LHCN-M2 (cell line): ENCODE measurements at regions not wholly inside any gene's neighbourhood (a gene's known extent, or its start where the extent isn't known, plus 50 kb on each side); places are given as distances from the start of the nearest gene placed in this dataset.
"Not testable (repeated sequence)": the region's sequence is repeated elsewhere in the genome, so short reads cannot be mapped to it uniquely, and the experiment has no call there.

Source experiments
- DNase-seq: peaks from one replicate; pipeline ENCODE4 v3.0.0-alpha.2; 2012; ENCODE audit warnings: low read depth

DNA sequence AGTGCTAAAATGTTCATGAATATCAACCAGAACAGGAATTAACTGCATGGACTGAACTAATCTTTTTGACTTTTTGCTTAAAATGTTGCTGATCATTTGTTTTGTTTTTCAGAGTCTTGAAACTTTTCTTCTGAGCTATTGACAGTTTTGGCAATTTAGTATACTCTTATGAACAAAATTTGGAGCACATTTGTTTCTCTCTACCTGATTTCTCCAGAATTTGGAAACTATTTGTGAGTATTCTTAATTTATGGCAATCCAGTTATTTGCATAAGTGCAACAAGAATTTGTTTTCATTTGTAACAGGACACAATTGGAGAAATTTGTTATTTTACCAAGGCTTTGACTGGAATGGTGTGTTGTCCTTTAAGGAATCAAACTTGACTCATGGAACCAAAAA, 107.4 kb downstream of the RTP4 start:
- DNase-seq = not testable (repeated sequence)

DNA sequence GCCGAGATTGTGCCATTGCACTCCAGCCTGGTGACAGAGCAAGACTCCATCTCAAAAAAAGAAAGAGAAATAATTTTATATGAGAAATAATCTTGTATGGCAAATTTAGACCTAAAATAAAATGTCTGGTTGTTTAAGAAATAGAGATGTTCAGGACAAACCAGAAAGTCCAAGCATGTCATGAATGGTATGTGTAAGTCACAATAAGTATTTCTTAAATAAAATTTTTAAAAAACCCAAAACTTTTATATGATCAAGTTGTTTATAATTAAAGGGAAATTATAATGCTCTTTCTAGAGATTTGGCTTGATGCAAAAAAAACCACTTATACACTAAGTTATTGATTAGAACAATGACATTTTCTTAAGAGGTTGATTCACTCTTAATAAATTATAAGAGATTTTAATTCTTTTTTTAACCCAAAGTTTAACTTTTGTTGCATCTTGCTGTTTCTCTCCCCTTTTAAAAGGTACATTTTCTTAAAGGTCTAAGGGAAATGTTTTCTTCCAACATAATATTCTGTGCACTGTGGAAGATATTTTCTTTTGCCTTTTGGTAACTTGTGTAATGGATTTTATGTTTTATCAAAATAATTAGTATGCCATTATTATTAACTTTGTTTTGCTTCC, 105.7 kb downstream of the RTP4 start:
- DNase-seq = peak; percentile 15

DNA sequence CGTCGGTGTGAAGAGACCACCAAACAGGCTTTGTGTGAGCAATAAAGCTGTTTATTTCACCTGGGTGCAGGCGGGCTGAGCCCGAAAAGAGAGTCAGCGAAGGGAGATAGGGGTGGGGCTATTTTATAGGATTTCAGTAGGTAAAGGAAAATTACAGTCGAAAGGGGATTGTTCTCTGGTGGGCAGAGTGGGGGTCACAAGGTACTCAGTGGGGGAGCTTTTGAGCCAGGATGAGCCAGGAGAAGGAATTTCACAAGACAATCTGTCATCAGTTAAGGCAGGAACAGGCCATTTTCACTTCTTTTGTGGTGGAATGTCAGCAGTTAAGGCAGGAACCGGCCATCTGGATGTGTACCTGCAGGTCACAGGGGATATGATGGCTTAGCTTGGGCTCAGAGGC, 98.1 kb downstream of the RTP4 start:
- not testable (repeated sequence) for DNase-seq

DNA sequence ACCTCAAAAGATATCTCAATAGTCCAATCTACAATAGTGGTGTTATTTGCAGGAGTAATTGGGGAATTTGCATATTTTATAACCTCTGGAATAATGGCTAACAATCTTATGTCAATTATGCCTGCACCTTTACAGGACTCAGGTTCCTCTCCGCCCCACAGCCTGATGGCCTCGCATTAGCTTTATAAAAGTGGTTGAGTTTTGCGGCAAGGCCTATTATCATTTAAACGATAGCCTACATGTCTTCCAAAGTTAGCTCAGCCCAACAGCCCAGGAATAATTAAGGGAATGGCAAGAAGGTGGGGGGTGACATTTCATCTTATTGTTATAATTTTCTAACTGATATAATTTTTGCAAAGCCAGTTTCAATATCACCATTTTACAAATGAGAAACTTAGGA, 97.3 kb downstream of the RTP4 start:
- DNase-seq = no peak

DNA sequence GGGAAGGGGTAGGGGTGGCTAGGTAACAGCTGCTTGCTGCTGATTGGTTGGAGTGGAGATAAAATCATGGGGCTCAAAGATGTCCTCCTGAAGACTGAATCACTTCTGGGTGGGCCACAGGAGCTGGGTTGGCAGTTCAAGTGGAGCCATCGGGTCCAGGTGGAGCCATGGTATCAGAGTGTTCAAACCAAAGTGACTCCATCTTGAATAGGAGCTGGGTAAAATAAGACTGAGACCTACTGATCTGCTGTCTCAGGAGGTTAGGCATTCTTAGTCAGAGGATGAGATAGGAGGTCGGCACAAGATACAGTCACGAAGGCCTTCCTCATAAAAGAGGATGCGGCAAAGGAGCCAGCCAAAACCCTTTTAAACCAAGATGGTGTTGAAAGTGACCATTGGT, 96.5 kb downstream of the RTP4 start:
- no peak for DNase-seq

DNA sequence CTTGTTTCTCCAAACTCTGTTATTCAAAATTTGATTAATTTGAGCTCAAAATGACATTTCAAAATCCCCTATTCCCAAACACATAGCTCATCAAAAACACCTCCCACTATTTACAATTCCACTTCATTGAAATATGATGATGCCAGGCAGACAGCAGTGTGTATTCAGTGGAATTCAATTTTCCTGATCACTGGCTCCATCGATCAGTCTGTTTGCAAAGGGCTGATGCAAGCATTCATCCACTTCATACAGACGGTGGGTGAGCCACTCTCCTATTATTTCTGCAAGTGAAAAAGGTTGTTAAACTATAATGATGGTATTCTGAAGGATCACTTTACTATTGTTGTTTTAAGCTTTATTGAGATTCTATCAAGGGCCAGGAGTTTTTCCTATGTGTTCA, 90.7 kb downstream of the RTP4 start:
- no peak for DNase-seq

DNA sequence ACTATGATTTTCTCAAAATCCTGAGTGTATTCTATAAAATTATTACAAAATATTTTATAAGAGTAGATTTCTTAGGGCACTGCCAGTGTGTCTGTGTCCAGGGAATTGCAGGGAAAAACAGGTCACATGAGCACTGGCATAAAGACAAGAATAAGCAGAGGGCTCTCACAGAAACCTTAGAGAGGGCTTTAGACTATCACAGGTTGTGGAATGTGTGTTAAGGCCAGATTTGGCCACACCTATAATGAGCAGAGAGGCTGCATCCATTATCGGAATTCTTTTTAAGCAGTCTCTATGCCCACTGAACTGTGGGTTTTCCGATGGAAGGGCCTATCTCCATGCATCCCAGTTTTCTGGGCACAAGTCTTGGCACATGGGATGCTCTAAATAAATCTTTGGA, 90.2 kb downstream of the RTP4 start:
- no peak for DNase-seq

DNA sequence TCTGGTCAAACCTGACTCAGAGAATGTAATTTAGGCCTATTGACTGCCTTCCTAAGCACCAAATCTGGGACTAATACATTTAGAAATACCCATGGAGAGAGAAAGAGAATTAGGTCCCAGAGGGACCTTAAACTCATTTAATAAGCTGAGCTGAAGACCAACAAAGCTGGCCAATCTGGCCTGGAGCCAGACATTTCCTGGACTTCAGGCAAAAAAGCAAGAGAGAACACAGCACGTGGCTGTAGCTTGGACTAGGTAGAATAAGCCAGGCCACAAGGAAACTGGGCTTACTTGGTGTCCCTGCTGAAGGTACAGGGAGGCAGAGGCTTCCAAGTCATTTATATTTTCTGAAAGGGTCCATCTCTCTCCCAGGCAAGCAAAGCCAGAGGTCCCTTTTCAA, 88.1 kb downstream of the RTP4 start:
- no peak for DNase-seq

DNA sequence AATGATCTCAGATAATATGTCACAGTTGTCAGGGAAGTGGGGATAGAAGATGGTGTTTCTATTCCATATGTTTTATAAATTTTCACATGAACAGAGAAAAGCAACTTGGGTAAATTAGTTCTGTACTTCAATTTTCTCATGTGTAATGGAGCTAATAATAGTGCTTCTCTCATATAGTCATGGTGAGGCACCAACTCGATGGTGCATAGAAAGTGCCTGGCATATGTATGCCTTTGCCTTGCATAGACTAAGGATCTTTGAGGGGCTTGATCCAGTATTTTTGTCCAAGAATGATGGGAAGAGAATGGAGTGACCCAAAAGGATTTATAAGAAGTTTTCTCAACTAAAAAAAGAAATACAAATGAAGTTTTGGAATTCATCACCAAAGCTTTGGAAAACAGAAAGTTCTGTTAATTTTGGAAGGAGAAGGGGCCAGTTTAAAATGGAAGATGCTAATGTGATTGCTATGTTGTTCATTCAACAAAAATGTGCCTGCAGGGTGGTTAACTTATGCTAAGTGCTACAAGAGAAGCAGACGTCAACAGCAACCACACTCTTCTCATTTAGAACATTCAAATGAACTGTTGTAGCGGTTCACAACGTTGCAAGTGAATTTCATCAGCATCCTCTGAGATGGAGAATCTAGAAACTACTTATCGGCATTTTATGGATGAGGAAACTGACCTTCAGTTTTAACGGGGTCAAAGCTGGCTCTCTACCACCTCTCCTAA, 86.1 kb downstream of the RTP4 start:
- no peak for DNase-seq

DNA sequence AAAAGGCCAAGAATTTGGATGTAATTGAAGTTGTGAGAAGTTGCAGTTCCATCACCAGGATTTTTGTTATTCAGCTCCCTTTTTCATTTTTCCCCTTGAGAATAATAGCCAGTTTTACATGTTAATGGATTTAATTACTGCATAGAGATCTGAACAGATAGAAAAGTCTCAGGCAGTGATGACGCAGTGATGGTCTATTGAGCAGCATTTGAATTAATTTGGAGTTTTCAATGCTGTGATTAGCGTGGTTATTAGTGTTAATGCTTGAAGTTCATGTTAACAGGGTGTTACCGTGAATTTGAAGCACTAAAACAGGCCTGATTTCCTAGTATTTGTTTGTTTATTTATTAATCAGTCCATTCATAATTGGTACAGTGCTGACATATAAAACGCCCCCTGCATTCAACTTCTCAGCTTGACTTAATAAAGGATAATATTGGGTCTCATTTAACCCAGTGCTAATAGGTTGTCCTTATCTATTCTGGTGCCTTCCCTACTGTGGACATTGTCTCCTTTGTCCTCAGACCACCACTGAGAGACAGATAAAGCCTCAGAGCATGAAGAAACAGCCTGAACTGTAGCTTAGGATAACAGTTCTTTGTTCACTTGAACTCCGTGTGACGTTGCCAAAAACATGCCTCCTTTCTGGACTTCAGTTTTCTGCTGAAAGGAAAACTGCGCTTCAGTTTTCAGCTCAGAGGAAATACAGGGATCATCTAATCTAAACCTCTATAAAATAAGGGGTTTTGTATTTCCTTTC, 82.4 kb downstream of the RTP4 start:
- no peak for DNase-seq

DNA sequence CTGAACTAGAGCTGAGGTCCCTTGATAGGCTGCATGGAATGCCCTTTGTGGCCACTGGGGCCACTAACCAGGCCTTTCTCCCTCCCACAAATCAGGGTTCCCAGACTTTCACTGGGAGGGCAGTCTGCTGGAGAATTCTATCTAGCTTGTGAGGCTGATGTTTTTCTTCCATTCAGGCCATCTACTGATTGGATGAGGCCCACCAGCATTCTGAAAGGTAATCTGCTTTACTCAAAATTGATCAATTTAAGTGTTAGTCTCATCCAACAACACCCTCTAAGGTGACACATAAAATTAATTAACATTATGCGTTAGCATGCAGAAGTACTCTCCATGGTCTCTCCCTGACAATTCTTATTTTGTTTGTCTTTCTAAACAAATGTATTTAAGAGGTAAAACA, 80.5 kb downstream of the RTP4 start:
- DNase-seq = no peak

DNA sequence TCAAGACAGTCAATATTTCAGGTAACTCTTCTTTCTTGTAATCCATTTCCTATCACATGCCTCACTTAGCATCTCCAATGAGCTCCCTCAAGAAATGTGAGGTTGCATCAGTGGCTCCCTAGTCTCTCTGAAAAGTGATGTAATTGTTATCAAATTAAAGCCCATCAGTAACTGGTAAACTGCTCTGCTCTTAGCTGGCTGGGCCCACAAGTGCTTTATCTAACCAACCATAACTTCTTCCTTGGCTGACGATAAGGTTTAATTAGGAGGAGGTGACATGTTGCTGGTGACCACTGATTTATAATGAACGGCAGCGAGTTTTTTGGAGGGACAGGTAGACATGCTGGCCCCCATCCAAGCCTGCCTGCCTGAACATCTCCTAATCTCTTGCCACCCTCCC, 79.6 kb downstream of the RTP4 start:
- DNase-seq = no peak

DNA sequence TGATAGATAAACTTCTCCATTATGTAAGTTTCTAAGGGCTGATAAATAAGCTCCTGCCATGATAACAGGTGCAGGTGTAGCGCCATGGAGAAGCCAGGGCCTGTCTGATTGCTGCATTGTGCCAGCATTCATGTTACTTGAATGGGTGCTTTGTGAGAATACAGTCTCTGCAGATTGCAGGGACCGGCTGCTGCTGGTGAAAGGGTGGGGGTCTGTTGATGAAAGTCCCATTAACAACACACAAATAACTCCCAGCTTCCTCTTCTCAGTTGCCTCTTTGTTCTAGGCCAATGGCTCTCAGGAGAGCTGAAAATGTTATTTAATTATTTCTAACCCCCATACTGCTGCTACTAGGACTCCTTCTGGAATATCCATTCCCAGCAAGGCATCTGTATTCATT, 77.2 kb downstream of the RTP4 start:
- no peak for DNase-seq

DNA sequence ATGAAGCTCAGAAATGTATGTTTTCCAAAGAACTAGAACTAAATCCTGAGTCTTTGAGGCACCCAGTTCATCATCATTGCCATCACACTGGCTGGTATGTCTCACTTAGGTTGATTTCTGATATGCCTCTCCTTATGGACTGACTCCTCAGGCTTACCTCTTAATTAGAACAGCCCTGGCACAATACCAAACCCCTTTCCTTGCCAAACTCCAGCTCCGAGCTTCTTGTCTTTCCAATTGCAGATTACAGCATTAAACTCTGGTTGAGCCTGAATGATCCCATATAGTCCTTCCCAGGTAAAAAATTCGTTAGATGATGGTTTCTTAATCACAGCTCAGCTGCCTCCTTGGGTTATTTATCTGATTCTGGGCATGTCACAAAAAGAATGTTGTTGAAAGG, 66.3 kb downstream of the RTP4 start:
- no peak for DNase-seq

DNA sequence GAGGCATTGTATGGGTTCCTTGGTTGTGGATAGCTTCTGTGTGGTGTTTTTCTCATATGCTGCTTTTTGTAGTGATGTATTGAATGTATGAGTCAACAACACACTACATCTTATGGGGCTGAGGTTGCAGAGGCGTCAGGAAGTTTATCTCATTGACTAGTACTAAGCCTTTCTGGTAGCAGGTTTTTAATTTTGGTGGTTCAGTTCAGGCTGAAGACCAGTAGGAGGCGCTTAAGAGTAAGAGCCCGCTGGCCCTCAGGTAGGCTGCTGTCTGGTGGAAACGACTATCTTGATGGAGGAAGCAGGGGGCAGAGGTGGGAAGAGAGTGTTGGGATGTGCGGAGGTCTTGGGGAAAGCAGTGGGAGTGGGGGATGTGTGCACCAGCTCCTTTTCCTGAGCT, 62.4 kb downstream of the RTP4 start:
- no peak for DNase-seq
